ENCODE measurements at regions not wholly inside any gene's neighbourhood (a gene's known extent, or its start where the extent isn't known, plus 50 kb on each side); places are given as distances from the start of the nearest gene placed in this dataset.

DNA sequence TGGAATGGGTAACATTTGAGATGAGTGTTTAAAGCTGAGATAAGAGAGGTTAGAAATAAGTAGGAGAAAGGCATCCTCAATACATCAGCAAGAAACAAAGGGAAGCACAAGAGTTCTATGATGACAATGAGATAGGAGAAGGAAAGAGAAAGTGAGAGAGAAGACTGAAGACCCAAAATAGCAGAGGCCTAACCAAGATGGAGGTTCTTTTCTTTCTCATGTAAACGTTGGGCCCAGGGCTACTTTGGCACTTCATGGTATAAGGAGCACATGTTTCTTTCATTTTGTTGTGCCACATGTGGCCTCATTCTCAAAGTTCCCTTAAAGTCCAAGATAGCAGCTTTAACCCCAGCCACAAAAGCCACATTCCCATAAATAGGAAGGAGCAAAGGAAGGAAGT is 120.5 kb upstream of the RMST start:
- Mint-ChIP-seq H3K27ac (no peak overlapping the region), H3K27me3 (peaks cover 25% of the 10 kb centered on the region), H3K4me3 (no peak overlapping the region), H3K4me1 (no peaks in the 10 kb centered on the region), H3K9me3 (ENCODE audit: insufficient read depth) (no peaks in the 10 kb centered on the region)
- no peak overlapping the region for H2AFZ ChIP-seq (ENCODE audit: insufficient read depth, low read depth, low read length, poor library complexity, severe bottlenecking)
- H3K4me3 ChIP-seq (ENCODE audit: control extremely low read depth in 1 of 5, extremely low read depth in 1 of 5, insufficient read depth in 1 of 5, low read depth in 2 of 5, low read length in 4 of 5) = no peak overlapping the region
- no peak overlapping the region for H3K27ac ChIP-seq (ENCODE audit: low read length in 2 of 2)
- intact Hi-C loops (cut with micrococcal nuclease) = no loop called here
- no peak for ATAC-seq (ENCODE audit: low read depth)
- WGBS (ENCODE audit: insufficient coverage) = 33% methylated on average over 1 of the region's 1 CpG
- H3K9ac ChIP-seq (ENCODE audit: low read length) = no peak overlapping the region
- POLR2A ChIA-PET = no interaction called here
- no peaks in the 10 kb centered on the region for H3K27me3 ChIP-seq (replicated peaks in 1 of 4; ENCODE audit: control extremely low read depth in 1 of 4, control insufficient read depth in 3 of 4, insufficient read depth in 4 of 4, low read length in 3 of 4)
- no peaks in the 10 kb centered on the region for H3K9me3 ChIP-seq (ENCODE audit: control extremely low read depth in 1 of 3, control insufficient read depth in 2 of 3, insufficient read depth in 1 of 3, low read length in 2 of 3)
- CTCF ChIA-PET = no interaction called here
- H3K36me3 ChIP-seq (replicated peaks in 1 of 2; ENCODE audit: control extremely low read depth in 1 of 2, control insufficient read depth in 1 of 2, extremely low read depth in 1 of 2, insufficient read depth in 2 of 2, low read length in 1 of 2) = no peaks in the 10 kb centered on the region
- no peaks in the 10 kb centered on the region for H4K20me1 ChIP-seq (ENCODE audit: control insufficient read depth, insufficient read depth, low read length, poor library complexity, severe bottlenecking)
- no peaks in the 10 kb centered on the region for H3K4me1 ChIP-seq (ENCODE audit: control insufficient read depth in 2 of 2, insufficient read depth in 2 of 2, low read length in 2 of 2)
- no peak overlapping the region for H3K4me2 ChIP-seq (replicated peaks; ENCODE audit: low read depth, low read length, poor library complexity, severe bottlenecking)
- no peaks in the 10 kb centered on the region for H3K79me2 ChIP-seq (ENCODE audit: control insufficient read depth, insufficient read depth, low read length)
- TF ChIP-seq, protein P1, sequence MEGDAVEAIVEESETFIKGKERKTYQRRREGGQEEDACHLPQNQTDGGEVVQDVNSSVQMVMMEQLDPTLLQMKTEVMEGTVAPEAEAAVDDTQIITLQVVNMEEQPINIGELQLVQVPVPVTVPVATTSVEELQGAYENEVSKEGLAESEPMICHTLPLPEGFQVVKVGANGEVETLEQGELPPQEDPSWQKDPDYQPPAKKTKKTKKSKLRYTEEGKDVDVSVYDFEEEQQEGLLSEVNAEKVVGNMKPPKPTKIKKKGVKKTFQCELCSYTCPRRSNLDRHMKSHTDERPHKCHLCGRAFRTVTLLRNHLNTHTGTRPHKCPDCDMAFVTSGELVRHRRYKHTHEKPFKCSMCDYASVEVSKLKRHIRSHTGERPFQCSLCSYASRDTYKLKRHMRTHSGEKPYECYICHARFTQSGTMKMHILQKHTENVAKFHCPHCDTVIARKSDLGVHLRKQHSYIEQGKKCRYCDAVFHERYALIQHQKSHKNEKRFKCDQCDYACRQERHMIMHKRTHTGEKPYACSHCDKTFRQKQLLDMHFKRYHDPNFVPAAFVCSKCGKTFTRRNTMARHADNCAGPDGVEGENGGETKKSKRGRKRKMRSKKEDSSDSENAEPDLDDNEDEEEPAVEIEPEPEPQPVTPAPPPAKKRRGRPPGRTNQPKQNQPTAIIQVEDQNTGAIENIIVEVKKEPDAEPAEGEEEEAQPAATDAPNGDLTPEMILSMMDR (IDR thresholded peaks at IDR 0.05) = no peak
- DNase-seq = no peak

DNA sequence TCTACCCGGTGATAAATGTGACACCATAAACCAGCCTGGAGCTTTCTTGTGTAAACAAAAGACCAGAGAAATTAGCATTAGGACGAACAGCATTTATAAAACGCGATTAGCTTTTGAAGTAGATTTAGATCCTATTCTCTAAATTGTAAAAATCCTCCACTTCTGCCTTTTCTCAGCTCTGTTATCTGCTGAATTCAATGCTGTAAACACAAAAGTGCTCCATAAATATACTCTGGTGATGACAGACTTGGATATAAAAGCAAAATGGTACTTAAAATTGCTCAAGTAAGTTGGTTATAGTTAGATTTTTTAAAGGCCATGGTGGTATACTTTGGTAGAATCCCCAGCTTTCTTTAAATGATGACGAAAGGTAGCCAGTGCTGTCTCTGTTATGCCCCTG is 114.6 kb upstream of the RMST start:
- H3K27ac Mint-ChIP-seq = no peak overlapping the region
- Histone ChIP-seq H3K9me3 (ENCODE audit: control extremely low read depth in 1 of 3, control insufficient read depth in 2 of 3, insufficient read depth in 1 of 3, low read length in 2 of 3) (no peaks in the 10 kb centered on the region), H3K27me3 (replicated peaks in 1 of 4; ENCODE audit: control extremely low read depth in 1 of 4, control insufficient read depth in 3 of 4, insufficient read depth in 4 of 4, low read length in 3 of 4) (no peaks in the 10 kb centered on the region), H3K9ac (ENCODE audit: low read length) (no peak overlapping the region), H3K79me2 (ENCODE audit: control insufficient read depth, insufficient read depth, low read length) (no peaks in the 10 kb centered on the region), H3K4me1 (ENCODE audit: control insufficient read depth in 2 of 2, insufficient read depth in 2 of 2, low read length in 2 of 2) (no peaks in the 10 kb centered on the region), H4K20me1 (ENCODE audit: control insufficient read depth, insufficient read depth, low read length, poor library complexity, severe bottlenecking) (no peaks in the 10 kb centered on the region), H2AFZ (ENCODE audit: insufficient read depth, low read depth, low read length, poor library complexity, severe bottlenecking) (no peak overlapping the region), H3K4me3 (ENCODE audit: control extremely low read depth in 1 of 5, extremely low read depth in 1 of 5, insufficient read depth in 1 of 5, low read depth in 2 of 5, low read length in 4 of 5) (no peak overlapping the region), H3K27ac (ENCODE audit: low read length in 2 of 2) (no peak overlapping the region), H3K4me2 (replicated peaks; ENCODE audit: low read depth, low read length, poor library complexity, severe bottlenecking) (no peak overlapping the region), H3K36me3 (replicated peaks in 1 of 2; ENCODE audit: control extremely low read depth in 1 of 2, control insufficient read depth in 1 of 2, extremely low read depth in 1 of 2, insufficient read depth in 2 of 2, low read length in 1 of 2) (no peaks in the 10 kb centered on the region)
- H3K9me3 Mint-ChIP-seq (ENCODE audit: insufficient read depth) = no peaks in the 10 kb centered on the region
- H3K27me3 Mint-ChIP-seq = peaks cover 6% of the 10 kb centered on the region
- WGBS (ENCODE audit: insufficient coverage) = 100% methylated on average over 1 of the region's 5 CpGs
- intact Hi-C loops (cut with micrococcal nuclease) = no loop called here
- DNase-seq = no peak
- no peaks in the 10 kb centered on the region for H3K4me1 Mint-ChIP-seq
- TF ChIP-seq, protein P1 (IDR thresholded peaks at IDR 0.05) = no peak
- no peak for TF ChIP-seq EZH2 (IDR thresholded peaks at IDR 0.05; ENCODE audit: borderline replicate concordance, insufficient read depth, low read depth, low read length, poor library complexity, severe bottlenecking)
- no peak for ATAC-seq (ENCODE audit: low read depth)
- H3K4me3 Mint-ChIP-seq = no peak overlapping the region
- POLR2A ChIA-PET = no interaction called here
- CTCF ChIA-PET = no interaction called here

Data from B cell (primary cell).